ENCODE measurements at regions not wholly inside any gene's neighbourhood (a gene's known extent, or its start where the extent isn't known, plus 50 kb on each side); places are given as distances from the start of the nearest gene placed in this dataset.
"Not testable (repeated sequence)": the region's sequence is repeated elsewhere in the genome, so short reads cannot be mapped to it uniquely, and the experiment has no call there.

GRCh38 chr14:61611880-61612630 lies 83.3 kb upstream of the HIF1A start:
- H3K4me1 ChIP-seq, result peaks cover 10% of the 10 kb centered on the region
- 82 to 91% methylated on average over 2 of the region's 2 CpGs for WGBS, 2 donors
- no peaks in the 10 kb centered on the region for H3K36me3 ChIP-seq (ENCODE audit: low read depth, missing control alignments)
- no peak overlapping the region for H3K27ac ChIP-seq
- DNase-seq, result no peak
- intact Hi-C loops (cut with DNase I; ENCODE audit: low total_unique reads), result no loop called here
- H3K9me3 ChIP-seq, result no peaks in the 10 kb centered on the region
- no peak for TF ChIP-seq POLR2A (IDR thresholded peaks at IDR 0.05)
- TF ChIP-seq CTCF (IDR thresholded peaks at IDR 0.05), result no peak
- no peaks in the 10 kb centered on the region for H3K27me3 ChIP-seq
- H3K4me3 ChIP-seq, result no peak overlapping the region

GRCh38 chr14:61613006-61613405 lies 82.3 kb upstream of the HIF1A start:
- H3K9me3 ChIP-seq; H3K27me3 ChIP-seq; DNase-seq; H3K27ac ChIP-seq; H3K4me3 ChIP-seq; intact Hi-C loops (cut with DNase I; ENCODE audit: low total_unique reads); H3K36me3 ChIP-seq (ENCODE audit: low read depth, missing control alignments): not testable (repeated sequence)
- WGBS, 2 donors, result 88 to 96% methylated on average over 4 of the region's 4 CpGs
- peaks cover 10% of the 10 kb centered on the region for H3K4me1 ChIP-seq

GRCh38 chr14:61614693-61615092 lies 80.6 kb upstream of the HIF1A start:
- intact Hi-C loops (cut with DNase I; ENCODE audit: low total_unique reads), result no loop called here
- Histone ChIP-seq H3K27me3 (no peaks in the 10 kb centered on the region), H3K4me3 (no peak overlapping the region), H3K36me3 (ENCODE audit: low read depth, missing control alignments) (no peaks in the 10 kb centered on the region), H3K4me1 (peaks cover 10% of the 10 kb centered on the region), H3K9me3 (no peaks in the 10 kb centered on the region), H3K27ac (no peak overlapping the region)
- 53 to 81% methylated on average over 13 of the region's 13 CpGs for WGBS, 2 donors
- DNase-seq, result no peak
- TF ChIP-seq POLR2A (IDR thresholded peaks at IDR 0.05) (no peak), CTCF (IDR thresholded peaks at IDR 0.05) (no peak)

- Histone ChIP-seq H3K27me3 (no peaks in the 10 kb centered on the region), H3K9me3 (no peaks in the 10 kb centered on the region), H3K4me3 (no peak overlapping the region), H3K27ac (peak overlapping the region in 1 of 2 donors; percentile 6), H3K36me3 (ENCODE audit: low read depth, missing control alignments) (no peaks in the 10 kb centered on the region), H3K4me1 (peaks cover 15% of the 10 kb centered on the region)
- intact Hi-C loops (cut with DNase I; ENCODE audit: low total_unique reads), result no loop called here
- DNase-seq, result no peak
- 66 to 69% methylated on average over 11 of the region's 11 CpGs for WGBS, 2 donors
- no peak for TF ChIP-seq CTCF (IDR thresholded peaks at IDR 0.05)
- no peak for TF ChIP-seq POLR2A (IDR thresholded peaks at IDR 0.05)
These were observed 79.4 kb upstream of the HIF1A start for GRCh38 chr14:61615743-61616523.

- intact Hi-C loops (cut with DNase I; ENCODE audit: low total_unique reads), result no loop called here
- H3K36me3 ChIP-seq (ENCODE audit: low read depth, missing control alignments), result no peaks in the 10 kb centered on the region
- H3K27ac ChIP-seq, result no peak overlapping the region
- H3K27me3 ChIP-seq, result no peaks in the 10 kb centered on the region
- H3K9me3 ChIP-seq, result no peaks in the 10 kb centered on the region
- TF ChIP-seq POLR2A (IDR thresholded peaks at IDR 0.05), result no peak
- no peak for TF ChIP-seq CTCF (IDR thresholded peaks at IDR 0.05)
- WGBS, 2 donors, result 67 to 68% methylated on average over 4 of the region's 4 CpGs
- H3K4me1 ChIP-seq, result peaks cover 15% of the 10 kb centered on the region
- no peak for DNase-seq
- no peak overlapping the region for H3K4me3 ChIP-seq
These were observed 78.7 kb upstream of the HIF1A start for GRCh38 chr14:61616524-61617185.

Data from testis (tissue), 2 donors.